ENCODE measurements at regions not wholly inside any gene's neighbourhood (a gene's known extent, or its start where the extent isn't known, plus 50 kb on each side); places are given as distances from the start of the nearest gene placed in this dataset.

DNA sequence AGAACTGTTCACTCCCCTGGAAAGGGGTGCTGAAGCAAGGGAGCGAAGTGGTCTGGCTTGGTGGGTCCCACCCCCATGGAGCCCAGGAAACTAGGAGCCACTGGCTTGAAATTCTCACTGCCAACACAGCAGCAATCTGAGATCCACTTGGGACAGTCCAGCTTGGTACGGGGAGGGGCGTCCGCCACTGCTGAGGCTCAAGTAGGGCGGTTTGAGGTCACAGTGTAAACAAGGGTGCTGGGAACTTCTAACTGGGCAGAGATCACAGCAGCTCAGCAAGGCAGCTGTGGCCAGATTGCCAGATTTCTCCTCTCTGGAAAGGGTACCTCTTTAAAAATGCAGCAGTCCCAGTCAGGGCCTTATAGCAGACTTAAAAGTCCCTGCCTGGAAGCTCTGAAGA is 53.9 kb upstream of the GALNTL6 start:
- Histone ChIP-seq H3K9me3 (no peaks in the 10 kb centered on the region), H3K27ac (no peak overlapping the region), H3K4me1 (no peaks in the 10 kb centered on the region), H3K4me2 (no peak overlapping the region), H3K4me3 (no peak overlapping the region)
- 67% methylated on average over 4 of the region's 5 CpGs for WGBS (ENCODE audit: missing lambda C conversion rate)
- DNase-seq (ENCODE audit: low read depth in 1 of 2, low spot score in 1 of 2) (no peak), FAIRE-seq (no peak), ATAC-seq (no peak)
- CTCF ChIA-PET = no interaction called here
- TF ChIP-seq NR3C1 (IDR thresholded peaks at IDR 0.05) = no peak
- TF ChIP-seq POLR2AphosphoS2 (conservative IDR thresholded peaks at IDR 0.05; ENCODE audit: low read length) = no peak
- no peak for TF ChIP-seq TP53 (CRISPR knock-in tag; IDR thresholded peaks at IDR 0.05)
- no peak for TF ChIP-seq RCOR1 (IDR thresholded peaks at IDR 0.05; ENCODE audit: low read depth, low read length)
- no peak for TF ChIP-seq ZSCAN20 (CRISPR knock-in tag; IDR thresholded peaks at IDR 0.05)
- TF ChIP-seq ZC3H11A (IDR thresholded peaks at IDR 0.05) = no peak
- TF ChIP-seq EHMT2 (IDR thresholded peaks at IDR 0.05; ENCODE audit: low read depth) = no peak
- TF ChIP-seq EHF (CRISPR knock-in tag; IDR thresholded peaks at IDR 0.05) = no peak
- no peak for TF ChIP-seq MYC (IDR thresholded peaks at IDR 0.05; ENCODE audit: borderline replicate concordance, low read length)
- TF ChIP-seq KDM5A (IDR thresholded peaks at IDR 0.05) = no peak
- TF ChIP-seq HOXA7 (CRISPR knock-in tag; IDR thresholded peaks at IDR 0.05) = no peak
- no peak for TF ChIP-seq CHD4 (IDR thresholded peaks at IDR 0.05; ENCODE audit: borderline replicate concordance)
- TF ChIP-seq SREBF2 (IDR thresholded peaks at IDR 0.05) = no peak
- no peak for TF ChIP-seq RFX5 (IDR thresholded peaks at IDR 0.05)
- no peak for TF ChIP-seq MAZ (IDR thresholded peaks at IDR 0.05; ENCODE audit: borderline replicate concordance, low read depth, low read length)
- TF ChIP-seq HEYL (CRISPR knock-in tag; IDR thresholded peaks at IDR 0.05) = no peak
- no peak for TF ChIP-seq GATA3 (IDR thresholded peaks at IDR 0.05; ENCODE audit: borderline replicate concordance)
- POLR2A ChIA-PET = no interaction called here

DNA sequence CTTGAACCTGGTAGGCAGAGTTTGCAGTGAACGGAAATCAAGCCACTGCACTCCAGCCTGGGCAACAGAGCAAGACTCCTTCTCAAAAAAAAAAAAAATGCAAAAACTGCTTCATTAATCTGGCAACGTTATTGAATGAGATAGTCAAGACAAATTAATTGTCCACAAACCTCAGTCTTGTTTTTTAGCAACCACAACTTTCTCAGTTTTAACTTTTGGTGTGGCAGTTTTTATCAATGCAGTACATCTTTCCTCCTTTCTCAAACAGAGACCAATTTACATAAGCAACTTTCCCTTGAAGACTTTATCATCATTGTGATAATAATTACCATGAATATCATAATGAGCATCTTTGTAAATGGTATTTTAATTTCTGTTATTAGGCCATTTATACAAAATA is 61.7 kb upstream of the GALNTL6 start:
- FAIRE-seq = no peak
- Histone ChIP-seq H3K9me3 (no peaks in the 10 kb centered on the region), H3K4me1 (no peaks in the 10 kb centered on the region), H3K4me2 (no peak overlapping the region), H3K27ac (no peak overlapping the region), H3K4me3 (no peak overlapping the region)
- DNase-seq (ENCODE audit: low read depth in 1 of 2, low spot score in 1 of 2) = no peak
- no peak for ATAC-seq
- ChIA-PET CTCF (no interaction called here), POLR2A (no interaction called here)
- no peak for TF ChIP-seq RCOR1 (IDR thresholded peaks at IDR 0.05; ENCODE audit: low read depth, low read length)
- TF ChIP-seq, protein P1, sequence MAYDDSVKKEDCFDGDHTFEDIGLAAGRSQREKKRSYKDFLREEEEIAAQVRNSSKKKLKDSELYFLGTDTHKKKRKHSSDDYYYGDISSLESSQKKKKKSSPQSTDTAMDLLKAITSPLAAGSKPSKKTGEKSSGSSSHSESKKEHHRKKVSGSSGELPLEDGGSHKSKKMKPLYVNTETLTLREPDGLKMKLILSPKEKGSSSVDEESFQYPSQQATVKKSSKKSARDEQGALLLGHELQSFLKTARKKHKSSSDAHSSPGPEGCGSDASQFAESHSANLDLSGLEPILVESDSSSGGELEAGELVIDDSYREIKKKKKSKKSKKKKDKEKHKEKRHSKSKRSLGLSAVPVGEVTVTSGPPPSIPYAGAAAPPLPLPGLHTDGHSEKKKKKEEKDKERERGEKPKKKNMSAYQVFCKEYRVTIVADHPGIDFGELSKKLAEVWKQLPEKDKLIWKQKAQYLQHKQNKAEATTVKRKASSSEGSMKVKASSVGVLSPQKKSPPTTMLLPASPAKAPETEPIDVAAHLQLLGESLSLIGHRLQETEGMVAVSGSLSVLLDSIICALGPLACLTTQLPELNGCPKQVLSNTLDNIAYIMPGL (CRISPR knock-in tag; IDR thresholded peaks at IDR 0.05; ENCODE audit: borderline replicate concordance) = no peak
- no peak for TF ChIP-seq EHMT2 (IDR thresholded peaks at IDR 0.05; ENCODE audit: low read depth)
- no peak for TF ChIP-seq EHF (CRISPR knock-in tag; IDR thresholded peaks at IDR 0.05)
- TF ChIP-seq, protein P2, sequence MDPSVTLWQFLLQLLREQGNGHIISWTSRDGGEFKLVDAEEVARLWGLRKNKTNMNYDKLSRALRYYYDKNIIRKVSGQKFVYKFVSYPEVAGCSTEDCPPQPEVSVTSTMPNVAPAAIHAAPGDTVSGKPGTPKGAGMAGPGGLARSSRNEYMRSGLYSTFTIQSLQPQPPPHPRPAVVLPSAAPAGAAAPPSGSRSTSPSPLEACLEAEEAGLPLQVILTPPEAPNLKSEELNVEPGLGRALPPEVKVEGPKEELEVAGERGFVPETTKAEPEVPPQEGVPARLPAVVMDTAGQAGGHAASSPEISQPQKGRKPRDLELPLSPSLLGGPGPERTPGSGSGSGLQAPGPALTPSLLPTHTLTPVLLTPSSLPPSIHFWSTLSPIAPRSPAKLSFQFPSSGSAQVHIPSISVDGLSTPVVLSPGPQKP (IDR thresholded peaks at IDR 0.05; ENCODE audit: low read depth, low read length) = no peak
- no peak for TF ChIP-seq TP53 (CRISPR knock-in tag; IDR thresholded peaks at IDR 0.05)
- TF ChIP-seq GATA3 (IDR thresholded peaks at IDR 0.05; ENCODE audit: borderline replicate concordance) = no peak
- TF ChIP-seq ESRRA (IDR thresholded peaks at IDR 0.05; ENCODE audit: borderline replicate concordance, low read length) = no peak
- TF ChIP-seq NR3C1 (IDR thresholded peaks at IDR 0.05) = no peak
- WGBS (ENCODE audit: missing lambda C conversion rate) = 46% methylated on average over 2 of the region's 2 CpGs

DNA sequence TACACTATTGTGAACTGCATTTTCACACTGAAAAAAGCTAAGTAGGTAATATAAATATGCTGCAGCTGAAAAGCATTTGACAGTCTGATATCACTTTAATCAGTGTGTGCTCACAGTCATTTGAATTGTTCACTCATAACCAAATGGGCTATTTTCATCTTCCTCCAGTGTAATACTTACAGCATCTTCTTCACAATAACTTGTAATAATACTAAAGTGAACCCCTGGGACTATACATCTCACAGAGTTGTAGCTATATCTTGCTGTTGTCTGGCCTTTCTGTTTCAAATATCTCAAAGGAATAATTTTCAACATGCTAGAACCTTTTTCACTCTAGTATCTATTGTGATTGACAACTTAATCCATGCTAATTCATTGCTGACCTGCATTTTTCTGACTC is 66.8 kb upstream of the GALNTL6 start:
- Histone ChIP-seq H3K27ac (no peak overlapping the region), H3K4me2 (no peak overlapping the region), H3K4me3 (no peak overlapping the region), H3K9me3 (no peaks in the 10 kb centered on the region), H3K4me1 (no peaks in the 10 kb centered on the region)
- TF ChIP-seq ZNF302 (CRISPR knock-in tag; IDR thresholded peaks at IDR 0.05) (no peak), MAFK (IDR thresholded peaks at IDR 0.05; ENCODE audit: partially characterized antibody) (no peak), ZC3H11A (IDR thresholded peaks at IDR 0.05) (no peak), NPAS2 (CRISPR knock-in tag; IDR thresholded peaks at IDR 0.05; ENCODE audit: borderline replicate concordance) (no peak)
- ChIA-PET CTCF (no interaction called here), POLR2A (no interaction called here)
- no peak for ATAC-seq
- DNase-seq (ENCODE audit: low read depth in 1 of 2, low spot score in 1 of 2) = no peak
- FAIRE-seq = no peak

Data from A549 (cell line).